Suppressor macrophage treated with lipopolysaccharide for 1 hour (primary cell): ENCODE measurements at regions not wholly inside any gene's neighbourhood (a gene's known extent, or its start where the extent isn't known, plus 50 kb on each side); places are given as distances from the start of the nearest gene placed in this dataset.
"Not testable (repeated sequence)": the region's sequence is repeated elsewhere in the genome, so short reads cannot be mapped to it uniquely, and the experiment has no call there.

Experiments
- DNase-seq, 3 donors: peaks; one replicate each; pipeline ENCODE4 v3.0.0-alpha.2; 2020 to 2022

- DNase-seq = no peak
Measured at GRCh38 chr2:134041877-134042276, 212.0 kb upstream of the MGAT5 start.

GRCh38 chr2:134043028-134043427, 210.8 kb upstream of the MGAT5 start:
- DNase-seq = peak in 1 of 3 donors; percentile 5

- peak in 1 of 3 donors; percentile 8 for DNase-seq
Measured at GRCh38 chr2:134052173-134052572, 201.7 kb upstream of the MGAT5 start.

- peak in 1 of 3 donors; percentile 10 for DNase-seq
Measured at GRCh38 chr2:134056173-134056572, 197.7 kb upstream of the MGAT5 start.

GRCh38 chr2:134061066-134061465, 192.8 kb upstream of the MGAT5 start:
- peak in 1 of 3 donors; percentile 5 for DNase-seq

- DNase-seq = not testable (repeated sequence)
Measured at GRCh38 chr2:134062235-134062634, 191.6 kb upstream of the MGAT5 start.

GRCh38 chr2:134063916-134064315, 190.0 kb upstream of the MGAT5 start:
- not testable (repeated sequence) for DNase-seq

- DNase-seq = no peak
Measured at GRCh38 chr2:134070281-134070741, 183.6 kb upstream of the MGAT5 start.

GRCh38 chr2:134072341-134072740, 181.5 kb upstream of the MGAT5 start:
- no peak for DNase-seq

- DNase-seq = no peak
Measured at GRCh38 chr2:134073023-134073422, 180.8 kb upstream of the MGAT5 start.

- DNase-seq = no peak
Measured at GRCh38 chr2:134074619-134075018, 179.3 kb upstream of the MGAT5 start.

GRCh38 chr2:134075204-134075603, 178.7 kb upstream of the MGAT5 start:
- DNase-seq = no peak

GRCh38 chr2:134078354-134078753, 175.5 kb upstream of the MGAT5 start:
- DNase-seq = no peak

GRCh38 chr2:134079373-134079772, 174.5 kb upstream of the MGAT5 start:
- DNase-seq = peak in 1 of 3 donors; percentile 18

- DNase-seq = no peak
Measured at GRCh38 chr2:134080386-134081089, 173.3 kb upstream of the MGAT5 start.

- DNase-seq = no peak
Measured at GRCh38 chr2:134081238-134081938, 172.5 kb upstream of the MGAT5 start.

- DNase-seq = no peak
Measured at GRCh38 chr2:134083548-134083947, 170.3 kb upstream of the MGAT5 start.

- DNase-seq = no peak
Measured at GRCh38 chr2:134086594-134087219, 167.2 kb upstream of the MGAT5 start.

- DNase-seq = no peak
Measured at GRCh38 chr2:134087371-134087921, 166.4 kb upstream of the MGAT5 start.

GRCh38 chr2:134089454-134089853, 164.4 kb upstream of the MGAT5 start:
- DNase-seq = no peak

- no peak for DNase-seq
Measured at GRCh38 chr2:134097740-134098139, 156.1 kb upstream of the MGAT5 start.

- DNase-seq = peak; percentile 23 to 41 (median 35)
Measured at GRCh38 chr2:134098321-134098720, 155.6 kb upstream of the MGAT5 start.

- DNase-seq = no peak
Measured at GRCh38 chr2:134099273-134099672, 154.6 kb upstream of the MGAT5 start.

GRCh38 chr2:134103196-134103595, 150.7 kb upstream of the MGAT5 start:
- DNase-seq = no peak
